ACC112 (cell line): ENCODE measurements at regions not wholly inside any gene's neighbourhood (a gene's known extent, or its start where the extent isn't known, plus 50 kb on each side); places are given as distances from the start of the nearest gene placed in this dataset.
"Not testable (repeated sequence)": the region's sequence is repeated elsewhere in the genome, so short reads cannot be mapped to it uniquely, and the experiment has no call there.

ENCODE experiments used
- H2AFZ ChIP-seq: fragments of 200-600 bp; sonication (generic); one replicate; pipeline ENCODE4 v1.6.0; 2017; ENCODE audit warnings: antibody characterized with exemption, low read length; ENCODE audit not compliant: unreplicated experiment
- H3K27ac ChIP-seq: fragments of 200-600 bp; sonication (generic); 2 replicates; pipeline ENCODE4 v1.5.1; 2014; ENCODE audit warnings: low read depth, mild to moderate bottlenecking, antibody characterized with exemption, low read length, moderate library complexity
- H3K27me3 ChIP-seq: fragments of 200-600 bp; sonication (generic); 2 replicates; pipeline ENCODE4 v1.6.1; 2014; ENCODE audit warnings: mild to moderate bottlenecking, antibody characterized with exemption, low read length, moderate library complexity, mixed read lengths; ENCODE audit not compliant: insufficient read depth
- H3K36me3 ChIP-seq: fragments of 200-600 bp; sonication (generic); 2 replicates; pipeline ENCODE4 v1.6.1; 2016; ENCODE audit warnings: mild to moderate bottlenecking, antibody characterized with exemption, low read length, moderate library complexity, mixed read lengths; ENCODE audit not compliant: insufficient read depth
- H3K4me1 ChIP-seq: fragments of 200-600 bp; sonication (generic); one replicate; pipeline ENCODE4 v1.6.1; 2016; ENCODE audit warnings: low read length, mixed read lengths; ENCODE audit not compliant: insufficient read depth, unreplicated experiment, control insufficient read depth
- H3K4me3 ChIP-seq: fragments of 200-600 bp; sonication (generic); 2 replicates; pipeline ENCODE4 v1.5.1; 2014; ENCODE audit warnings: mild to moderate bottlenecking, low read depth, low read length
- H3K79me2 ChIP-seq: fragments of 200-600 bp; sonication (generic); one replicate; pipeline ENCODE4 v1.6.0; 2016; ENCODE audit warnings: low read length; ENCODE audit not compliant: control insufficient read depth, unreplicated experiment, insufficient read depth

DNA sequence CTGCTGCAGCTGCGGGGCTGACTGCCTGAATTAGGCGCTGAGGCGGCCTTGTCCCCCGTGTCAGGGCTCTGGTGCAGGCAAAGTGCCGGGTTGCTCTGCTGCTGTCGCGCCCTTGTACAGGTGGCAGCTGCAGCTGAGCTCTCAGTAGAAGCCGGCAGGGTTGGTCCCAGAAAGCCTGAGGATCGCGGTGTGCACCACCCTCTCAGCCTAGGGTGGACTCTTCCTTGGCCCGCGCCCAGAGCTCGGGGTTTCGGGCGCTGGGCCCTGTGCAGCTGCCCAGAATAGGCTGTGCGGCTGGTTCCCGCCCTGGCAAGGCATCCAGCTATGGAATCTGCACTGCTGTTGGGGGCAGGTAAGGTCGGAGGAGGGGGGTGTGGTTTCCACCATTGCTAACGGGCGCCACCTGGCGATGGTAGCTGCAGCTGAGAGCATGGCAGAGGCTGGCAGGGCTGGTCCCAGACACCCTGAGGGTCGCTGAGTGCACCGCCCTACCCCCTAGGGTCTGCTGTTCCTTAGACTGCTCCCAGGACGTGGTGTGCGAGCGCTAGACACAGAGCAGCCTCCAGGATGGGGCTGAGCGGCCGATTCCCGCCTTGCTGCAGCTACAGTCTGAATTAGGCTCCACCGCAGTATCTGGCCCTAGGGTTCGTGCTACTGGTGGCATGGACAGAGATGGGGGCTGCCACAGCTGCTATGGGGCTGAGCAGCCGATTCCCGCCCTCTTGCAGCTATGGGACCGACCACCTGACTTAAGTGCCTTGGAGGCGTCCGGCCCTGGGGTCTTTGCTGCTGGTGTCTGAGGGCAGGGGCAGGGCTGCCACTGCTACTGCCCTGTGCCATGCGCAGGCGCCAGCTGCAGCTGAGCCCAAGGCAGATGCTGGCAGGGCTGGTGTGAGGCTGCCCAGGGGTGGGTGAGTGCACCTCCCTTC, 145.0 kb downstream of the CCDC74A start:
- peak overlapping the region; percentile 51 for H3K4me3 ChIP-seq
- peaks cover 20% of the 10 kb centered on the region for H3K4me1 ChIP-seq
- not testable (repeated sequence) for H3K27me3 ChIP-seq, H3K79me2 ChIP-seq, H3K27ac ChIP-seq, H2AFZ ChIP-seq, H3K36me3 ChIP-seq

GRCh38 chr2:131673400-131674173, 145.9 kb downstream of the CCDC74A start:
- Histone ChIP-seq H3K4me3 (peak overlapping the region; percentile 51), H3K4me1 (peaks cover 20% of the 10 kb centered on the region)

DNA sequence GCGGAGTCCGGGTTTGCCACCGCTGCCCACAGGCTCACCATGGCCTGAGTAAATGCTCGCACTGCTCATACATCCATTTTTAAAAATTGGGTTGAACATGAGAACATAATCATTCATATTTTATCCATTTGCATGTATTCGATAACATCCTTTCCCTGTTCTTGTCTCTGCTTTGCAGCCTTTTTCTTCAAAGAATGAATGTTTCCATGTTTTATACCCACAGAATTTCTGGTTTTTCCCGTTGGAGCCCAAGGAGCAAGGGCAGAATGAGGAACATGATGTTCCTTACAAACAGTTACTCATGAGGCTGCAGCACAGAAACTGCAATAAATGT, 146.5 kb downstream of the CCDC74A start:
- H3K27me3 ChIP-seq = peaks cover 8% of the 10 kb centered on the region; the same call in 1 of the 2 replicates
- no peak overlapping the region for H3K4me3 ChIP-seq
- H3K4me1 ChIP-seq = peaks cover 20% of the 10 kb centered on the region
- no peaks in the 10 kb centered on the region for H3K79me2 ChIP-seq
- H2AFZ ChIP-seq = no peak overlapping the region
- no peaks in the 10 kb centered on the region for H3K36me3 ChIP-seq
- H3K27ac ChIP-seq = no peak overlapping the region

More at GRCh38 chr2:131673400-131674173, 145.9 kb downstream of the CCDC74A start:
- Histone ChIP-seq H3K27ac (no peak overlapping the region), H3K36me3 (no peaks in the 10 kb centered on the region), H3K79me2 (no peaks in the 10 kb centered on the region), H2AFZ (no peak overlapping the region), H3K27me3 (peaks cover 8% of the 10 kb centered on the region; the same call in 1 of the 2 replicates)

GRCh38 chr2:131681611-131682121, 154.0 kb downstream of the CCDC74A start:
- Histone ChIP-seq H2AFZ (peak overlapping the region; percentile 39), H3K27ac (peak overlapping the region; percentile 47), H3K79me2 (peaks cover 29% of the 10 kb centered on the region), H3K4me3 (peak overlapping the region; percentile 83), H3K4me1 (peaks cover 28% of the 10 kb centered on the region)
- not testable (repeated sequence) for H3K36me3 ChIP-seq, H3K27me3 ChIP-seq

DNA sequence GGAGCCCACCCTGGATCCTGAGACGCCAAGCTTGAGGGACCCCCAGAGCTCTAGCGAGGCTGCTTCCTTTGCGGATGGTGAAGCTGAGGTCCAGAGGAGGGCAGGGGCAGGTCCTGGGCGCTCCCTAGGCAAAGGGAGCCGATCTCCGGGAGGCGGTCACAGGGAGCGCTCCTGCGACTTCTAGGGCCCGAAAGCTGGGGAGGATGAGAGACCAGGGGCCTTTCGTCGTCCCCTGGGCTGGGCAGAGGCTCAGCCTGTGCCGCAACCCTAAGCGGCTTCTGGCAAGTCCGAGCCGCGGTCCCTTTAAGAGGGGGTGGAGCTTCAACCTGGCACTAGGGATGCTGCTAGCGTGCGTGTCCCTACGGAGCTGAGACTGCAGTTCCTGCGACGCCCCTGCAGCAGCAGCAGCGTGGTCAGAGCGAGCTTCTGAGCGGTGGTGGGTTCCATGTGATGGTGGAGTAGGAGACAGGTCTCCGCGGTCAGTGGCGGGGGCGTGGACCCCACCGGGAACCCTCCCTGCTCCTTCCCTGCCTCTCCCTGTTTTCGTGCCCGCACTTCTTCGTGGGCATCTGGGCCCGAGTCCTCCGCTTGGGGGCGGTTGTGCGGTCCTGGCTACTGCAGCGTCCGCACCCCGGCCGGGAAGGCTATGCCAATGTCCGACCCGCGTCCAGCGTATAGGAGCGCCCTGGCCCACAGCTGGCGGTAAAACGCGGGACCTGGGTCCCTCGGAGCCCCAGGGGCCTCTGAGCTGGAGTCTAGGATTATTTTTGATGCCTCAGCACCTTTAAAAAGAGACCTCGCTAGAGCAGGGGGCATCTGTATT, 154.6 kb downstream of the CCDC74A start:
- no peaks in the 10 kb centered on the region for H3K27me3 ChIP-seq
- H2AFZ ChIP-seq = peak overlapping the region; percentile 39
- peak overlapping the region; percentile 83 for H3K4me3 ChIP-seq
- H3K79me2 ChIP-seq = peaks cover 30% of the 10 kb centered on the region
- H3K4me1 ChIP-seq = peaks cover 32% of the 10 kb centered on the region
- 0 out of 2 replicates have a peak, but pooled peaks cover 5% of the 10 kb centered on the region for H3K36me3 ChIP-seq
- H3K27ac ChIP-seq = peak overlapping the region; percentile 47

DNA sequence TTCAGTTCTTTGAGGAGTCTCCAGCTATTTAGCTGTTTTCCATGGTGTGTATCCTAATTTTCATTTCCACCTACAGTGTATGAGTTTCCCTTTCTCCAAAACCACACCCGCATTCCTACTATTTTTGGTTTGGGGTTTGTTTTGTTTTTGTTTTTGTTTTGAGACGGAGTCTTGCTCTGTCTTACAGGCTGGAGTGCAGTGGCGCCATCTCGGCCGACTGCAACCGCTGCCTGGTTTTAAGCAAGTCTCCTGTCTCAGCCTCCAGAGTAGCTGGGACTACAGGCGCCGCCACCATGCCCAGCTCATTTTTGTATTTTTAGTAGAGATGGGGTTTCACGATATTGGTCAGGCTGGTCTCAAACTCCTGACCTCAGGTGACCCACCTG, 155.2 kb downstream of the CCDC74A start:
- peaks cover 32% of the 10 kb centered on the region for H3K79me2 ChIP-seq
- H2AFZ ChIP-seq = not testable (repeated sequence)

DNA sequence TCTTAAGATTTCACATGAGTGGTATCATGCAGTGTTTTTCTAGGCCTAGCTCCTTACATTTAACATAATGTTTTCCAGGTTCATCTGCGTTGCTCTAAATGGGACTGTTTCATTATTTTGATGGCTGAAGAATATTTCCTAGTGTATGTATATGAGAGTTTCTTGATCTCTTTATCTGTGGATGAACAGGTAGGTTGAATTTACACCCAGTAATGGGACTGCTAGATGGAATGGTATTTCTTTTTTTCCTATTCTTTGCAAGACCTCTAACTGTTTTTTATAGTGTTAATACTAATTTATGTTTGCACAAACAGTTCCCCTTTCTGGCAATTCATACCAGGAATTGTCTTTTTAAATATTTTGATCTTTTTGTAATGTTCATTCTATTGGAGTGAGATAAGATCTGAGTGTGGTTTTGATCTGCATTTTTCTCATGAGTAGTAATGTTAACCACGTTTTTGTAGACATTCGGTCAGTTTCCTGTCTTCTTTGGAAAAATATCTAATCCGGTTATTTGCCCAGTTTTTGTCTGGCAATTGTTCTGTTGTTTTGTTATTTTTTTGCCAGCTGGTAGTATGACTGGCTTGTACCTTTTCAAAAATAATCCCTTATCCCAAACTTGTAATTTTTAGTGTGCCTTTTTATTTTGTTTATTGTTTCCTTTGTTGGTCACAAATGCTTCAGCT, 157.1 kb downstream of the CCDC74A start:
- Histone ChIP-seq H3K79me2 (peaks cover 32% of the 10 kb centered on the region), H3K4me3 (peak overlapping the region; percentile 83), H3K4me1 (peaks cover 32% of the 10 kb centered on the region), H3K27ac (peak overlapping the region; percentile 64), H3K36me3 (peaks cover 14% of the 10 kb centered on the region)
- not testable (repeated sequence) for H2AFZ ChIP-seq, H3K27me3 ChIP-seq

More for the DNA sequence above, 155.2 kb downstream of the CCDC74A start:
- peak overlapping the region; percentile 47 for H3K27ac ChIP-seq
- H3K4me1 ChIP-seq = peaks cover 32% of the 10 kb centered on the region
- H3K4me3 ChIP-seq = peak overlapping the region; percentile 83
- peaks cover 11% of the 10 kb centered on the region; the same call in 1 of the 2 replicates for H3K36me3 ChIP-seq
- H3K27me3 ChIP-seq = not testable (repeated sequence)

- not testable (repeated sequence) for H3K4me3 ChIP-seq, H3K27ac ChIP-seq, H3K27me3 ChIP-seq, H2AFZ ChIP-seq
- Histone ChIP-seq H3K36me3 (peaks cover 27% of the 10 kb centered on the region), H3K4me1 (peaks cover 32% of the 10 kb centered on the region), H3K79me2 (peaks cover 26% of the 10 kb centered on the region)
These were observed 158.6 kb downstream of the CCDC74A start for GRCh38 chr2:131686164-131686893.

GRCh38 chr2:131686894-131687238, 159.2 kb downstream of the CCDC74A start:
- H3K4me3 ChIP-seq, H3K27ac ChIP-seq, H2AFZ ChIP-seq, H3K27me3 ChIP-seq: not testable (repeated sequence)
- Histone ChIP-seq H3K36me3 (peaks cover 27% of the 10 kb centered on the region), H3K4me1 (peaks cover 32% of the 10 kb centered on the region), H3K79me2 (peaks cover 26% of the 10 kb centered on the region)
